D721Med (cell line): ENCODE measurements at regions not wholly inside any gene's neighbourhood (a gene's known extent, or its start where the extent isn't known, plus 50 kb on each side); places are given as distances from the start of the nearest gene placed in this dataset.
"Not testable (repeated sequence)": the region's sequence is repeated elsewhere in the genome, so short reads cannot be mapped to it uniquely, and the experiment has no call there.

Source experiments
- DNase-seq: peaks from one replicate; pipeline ENCODE4 v3.0.0; 2011; ENCODE audit warnings: low spot score; ENCODE audit not compliant: insufficient read length
- FAIRE-seq: peaks from 2 replicates; lab custom pipeline; 2011; peaks lifted over from hg19 to GRCh38; lab: Jason Lieb, UNC

GRCh38 chr1:206356310-206356709 is 114.0 kb upstream of the IKBKE start:
- FAIRE-seq, DNase-seq: not testable (repeated sequence)

- FAIRE-seq, DNase-seq: not testable (repeated sequence)
Observed at GRCh38 chr1:206357962-206358361, 112.3 kb upstream of the IKBKE start.

DNA sequence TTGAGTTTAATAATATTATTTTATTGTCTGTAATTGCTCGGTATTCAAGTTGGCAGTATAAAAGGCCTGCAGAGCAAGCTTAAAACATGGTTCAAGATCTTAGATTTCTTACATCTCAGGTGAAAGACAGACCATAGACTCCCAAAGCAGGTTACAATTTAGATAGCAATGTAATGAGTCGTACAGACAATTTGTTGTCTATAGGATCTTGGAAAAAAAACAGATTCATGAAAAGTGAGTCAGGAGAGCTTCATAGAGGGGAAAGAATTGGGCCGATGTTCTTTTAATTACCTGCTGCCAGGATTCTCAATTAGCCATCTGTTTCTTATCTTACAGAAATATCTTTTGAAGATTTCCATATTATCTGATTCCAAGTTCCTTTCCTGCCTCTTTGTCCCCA is 111.5 kb upstream of the IKBKE start:
- not testable (repeated sequence) for FAIRE-seq, DNase-seq

GRCh38 chr1:206359377-206359776 is 110.9 kb upstream of the IKBKE start:
- FAIRE-seq, DNase-seq: not testable (repeated sequence)

DNA sequence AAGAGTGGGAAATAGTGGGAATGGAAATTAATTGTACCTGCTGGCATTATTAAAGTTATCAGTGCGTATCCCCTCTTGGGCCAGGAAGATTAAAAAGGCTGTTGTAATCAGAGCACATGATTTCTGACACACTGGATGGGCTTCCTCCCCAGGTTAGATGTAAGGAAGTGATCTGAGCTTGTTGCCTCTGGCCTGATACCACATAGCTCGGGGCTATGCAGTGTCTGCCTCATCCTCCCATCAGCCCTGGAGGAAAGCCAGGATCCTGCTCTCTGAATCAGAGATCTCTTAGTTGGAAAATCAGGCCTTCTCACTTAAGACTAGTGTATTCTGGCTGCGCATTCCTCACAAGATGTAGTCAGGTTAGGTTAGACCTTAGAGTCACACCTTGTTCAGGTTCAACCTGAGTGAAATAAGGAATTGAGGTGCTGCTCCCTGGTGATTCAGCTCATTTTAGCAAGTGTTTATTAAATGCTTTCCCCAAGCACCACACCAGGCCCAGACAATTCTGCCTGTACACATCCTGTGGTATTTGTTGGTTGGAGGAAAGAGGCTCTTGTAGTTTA is 108.2 kb upstream of the IKBKE start:
- DNase-seq, FAIRE-seq: not testable (repeated sequence)

- DNase-seq, FAIRE-seq: not testable (repeated sequence)
Observed at GRCh38 chr1:206362994-206363393, 107.3 kb upstream of the IKBKE start.

DNA sequence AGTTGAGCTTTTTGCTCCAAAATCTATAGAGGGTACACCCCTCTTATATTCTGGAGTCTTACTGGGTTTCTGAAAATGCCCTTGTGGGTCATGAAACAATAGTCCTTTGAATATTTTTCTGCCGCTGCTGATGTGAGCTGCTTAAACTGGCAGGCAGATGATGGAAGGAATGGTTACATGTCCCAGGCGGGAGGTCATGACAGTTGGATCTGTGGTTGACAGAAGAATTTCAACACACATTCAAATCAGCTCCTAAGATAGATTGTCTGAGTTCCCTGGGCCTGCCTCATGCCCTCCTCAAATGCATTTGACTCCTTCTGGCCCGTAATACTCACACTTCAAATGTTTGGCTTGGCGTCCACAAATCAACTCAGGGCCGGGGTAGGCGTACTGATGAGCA is 105.0 kb upstream of the IKBKE start:
- not testable (repeated sequence) for DNase-seq, FAIRE-seq

- FAIRE-seq, DNase-seq: not testable (repeated sequence)
Observed at GRCh38 chr1:206366131-206366530, 104.1 kb upstream of the IKBKE start.

- DNase-seq, FAIRE-seq: not testable (repeated sequence)
Observed at GRCh38 chr1:206366772-206367171, 103.5 kb upstream of the IKBKE start.

DNA sequence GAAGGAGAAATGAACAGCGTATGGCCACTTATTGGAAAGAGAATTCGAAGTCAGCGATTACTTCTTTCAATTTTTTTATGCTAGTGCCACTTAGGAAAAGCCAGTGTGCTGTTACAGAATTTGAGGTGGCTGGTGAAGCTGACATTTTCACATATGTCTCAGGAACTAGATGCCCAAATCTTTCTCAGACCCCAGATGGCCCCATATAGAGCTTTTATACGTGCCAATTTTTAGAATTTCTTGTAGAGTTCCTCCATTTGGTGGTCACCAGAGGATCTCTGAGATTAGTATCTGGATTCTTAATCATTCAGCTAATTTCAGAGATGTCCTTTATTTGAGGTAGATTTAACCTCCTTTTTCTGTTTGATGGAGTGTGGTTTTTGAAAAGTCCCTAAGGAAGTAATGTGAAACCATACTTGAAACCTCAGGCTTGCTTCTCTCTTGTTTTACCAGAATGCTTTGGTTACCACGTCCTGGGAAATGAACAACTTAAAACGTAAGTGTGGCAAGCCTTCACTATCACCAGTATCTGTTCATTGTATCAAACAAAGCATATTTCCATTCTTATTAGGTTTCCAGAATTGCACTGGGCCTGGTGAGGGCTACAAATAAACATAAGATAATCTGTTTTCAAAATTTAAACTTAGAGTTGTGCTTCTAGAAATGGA is 102.2 kb upstream of the IKBKE start:
- FAIRE-seq, DNase-seq: not testable (repeated sequence)

DNA sequence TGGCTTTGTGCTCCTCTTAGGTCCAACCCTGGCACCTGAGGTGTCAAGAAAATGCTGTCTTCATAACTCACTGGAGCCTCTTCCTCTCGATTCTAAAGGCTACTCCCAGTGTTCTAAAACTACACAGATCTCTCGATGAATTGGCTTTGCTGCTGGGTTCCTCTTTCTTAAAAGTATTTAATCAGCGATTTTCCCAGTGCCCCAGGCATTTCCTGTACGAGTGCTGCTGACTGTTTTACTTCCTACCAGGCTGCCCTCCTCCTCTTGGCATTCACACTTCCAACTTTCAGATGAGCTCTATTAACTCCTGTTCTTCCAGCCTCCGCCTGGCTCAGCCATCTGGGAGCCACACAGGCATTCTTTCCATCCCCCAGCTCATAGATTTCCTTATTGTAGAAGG is 95.6 kb upstream of the IKBKE start:
- FAIRE-seq: not testable (repeated sequence)

DNA sequence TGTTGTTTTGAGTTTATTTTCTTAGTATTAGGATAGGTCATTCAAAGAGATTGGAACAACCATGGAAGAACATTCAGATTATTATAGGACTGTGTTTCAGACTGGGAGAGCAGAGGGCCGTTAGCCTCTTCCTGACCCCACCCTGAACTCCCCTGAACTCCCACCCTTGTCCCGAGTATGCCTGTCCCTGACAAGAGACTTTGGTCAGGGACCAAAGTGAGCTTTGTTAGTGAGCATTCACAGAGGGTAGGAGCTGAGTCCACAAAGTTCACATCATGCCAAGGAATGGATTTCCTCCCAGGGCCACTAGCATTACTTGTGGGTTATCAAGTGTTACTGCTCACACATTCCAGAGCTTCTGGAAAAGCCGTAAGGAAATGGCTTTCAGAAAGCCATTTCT is 94.7 kb upstream of the IKBKE start:
- not testable (repeated sequence) for FAIRE-seq, DNase-seq

More for the DNA sequence above, 95.6 kb upstream of the IKBKE start:
- DNase-seq: not testable (repeated sequence)

- FAIRE-seq, DNase-seq: not testable (repeated sequence)
Observed at GRCh38 chr1:206378506-206378905, 91.8 kb upstream of the IKBKE start.

DNA sequence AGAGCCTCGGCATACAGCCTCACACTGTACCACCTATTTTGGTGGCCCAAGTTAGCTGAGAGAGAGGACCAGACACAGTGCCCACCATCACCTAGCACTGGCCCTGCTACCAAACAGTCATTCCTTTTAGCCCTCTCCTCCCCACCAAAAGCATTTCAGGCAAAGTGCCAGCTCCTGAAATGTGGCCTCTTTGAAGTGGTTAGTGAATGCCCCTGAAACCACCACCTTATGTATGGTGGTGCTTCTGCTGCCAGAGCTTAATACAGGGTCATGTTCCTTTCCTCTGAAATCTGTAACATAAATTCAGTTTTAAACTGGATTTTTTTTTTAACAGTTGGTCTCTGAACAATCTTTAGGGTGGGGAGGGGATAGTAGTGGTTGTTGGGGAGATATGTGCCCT is 91.0 kb upstream of the IKBKE start:
- not testable (repeated sequence) for DNase-seq, FAIRE-seq

- FAIRE-seq, DNase-seq: not testable (repeated sequence)
Observed at GRCh38 chr1:206380163-206380790, 90.0 kb upstream of the IKBKE start.

- DNase-seq, FAIRE-seq: not testable (repeated sequence)
Observed at GRCh38 chr1:206380791-206381610, 89.3 kb upstream of the IKBKE start.
